ENCODE measurements at regions not wholly inside any gene's neighbourhood (a gene's known extent, or its start where the extent isn't known, plus 50 kb on each side); places are given as distances from the start of the nearest gene placed in this dataset.

GRCh38 chr2:163799807-163800206 lies 64.0 kb upstream of the FIGN start:
- TF ChIP-seq NFIC (IDR thresholded peaks at IDR 0.05), result no peak
- no peak for TF ChIP-seq RAD21 (IDR thresholded peaks at IDR 0.05; ENCODE audit: low read depth)
- no peak for TF ChIP-seq CREB1 (IDR thresholded peaks at IDR 0.05; ENCODE audit: low read depth)
- no peak for TF ChIP-seq MAX (IDR thresholded peaks at IDR 0.05)

Measured in Ishikawa (cell line).